NCI-H2227 (cell line): ENCODE measurements at regions not wholly inside any gene's neighbourhood (a gene's known extent, or its start where the extent isn't known, plus 50 kb on each side); places are given as distances from the start of the nearest gene placed in this dataset.

Experiments used
- DNase-seq: peaks from one replicate; lab custom pipeline; 2025; ENCODE audit not compliant: unreplicated experiment; lab: John Stamatoyannopoulos, UW

- no peak for DNase-seq
Observed at GRCh38 chr11:106212081-106212480, 134.6 kb downstream of the AASDHPPT start.

- no peak for DNase-seq
Observed at GRCh38 chr11:106216281-106216680, 138.8 kb downstream of the AASDHPPT start.

DNA sequence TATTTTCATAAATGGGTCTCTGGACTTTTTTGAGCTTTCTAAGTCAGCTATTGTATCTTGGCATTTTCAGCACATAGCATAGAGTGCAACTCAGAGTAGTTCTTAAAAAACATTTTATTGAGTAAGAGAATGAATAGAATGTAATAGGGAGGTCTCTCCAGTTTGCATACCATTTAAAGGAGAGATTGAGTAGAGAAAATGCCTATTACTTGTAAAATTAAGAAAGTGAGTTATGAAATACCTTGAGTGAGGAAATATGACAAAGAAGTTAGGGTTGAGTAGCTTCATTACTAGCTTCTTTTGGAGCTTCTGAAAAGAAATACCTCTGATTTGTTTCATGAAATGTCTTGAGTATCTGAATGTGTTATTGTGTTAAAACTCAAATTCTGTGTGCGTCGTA lies 140.0 kb downstream of the AASDHPPT start:
- no peak for DNase-seq

DNA sequence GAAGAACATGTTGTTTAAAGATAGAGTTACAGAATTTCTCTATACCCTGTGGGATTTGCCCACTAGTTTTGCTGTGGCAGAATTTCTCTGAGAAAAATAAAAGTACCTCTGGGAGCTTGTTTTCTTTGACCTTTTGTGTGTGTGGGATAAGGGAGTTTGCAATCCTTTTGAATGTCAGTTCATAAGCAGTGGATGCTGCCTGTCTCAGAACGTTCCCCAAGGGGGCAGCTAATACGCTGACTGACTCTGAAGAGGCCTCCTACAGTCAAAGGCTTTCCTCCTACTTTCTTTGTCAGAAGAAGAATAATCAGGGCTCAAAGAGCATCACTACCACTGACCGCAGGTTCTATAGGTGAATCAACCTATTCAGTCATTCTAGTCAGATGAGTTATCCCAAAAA lies 140.6 kb downstream of the AASDHPPT start:
- no peak for DNase-seq

- no peak for DNase-seq
Observed at GRCh38 chr11:106222626-106223025, 145.2 kb downstream of the AASDHPPT start.

GRCh38 chr11:106224172-106224571 lies 146.7 kb downstream of the AASDHPPT start:
- DNase-seq = no peak

DNA sequence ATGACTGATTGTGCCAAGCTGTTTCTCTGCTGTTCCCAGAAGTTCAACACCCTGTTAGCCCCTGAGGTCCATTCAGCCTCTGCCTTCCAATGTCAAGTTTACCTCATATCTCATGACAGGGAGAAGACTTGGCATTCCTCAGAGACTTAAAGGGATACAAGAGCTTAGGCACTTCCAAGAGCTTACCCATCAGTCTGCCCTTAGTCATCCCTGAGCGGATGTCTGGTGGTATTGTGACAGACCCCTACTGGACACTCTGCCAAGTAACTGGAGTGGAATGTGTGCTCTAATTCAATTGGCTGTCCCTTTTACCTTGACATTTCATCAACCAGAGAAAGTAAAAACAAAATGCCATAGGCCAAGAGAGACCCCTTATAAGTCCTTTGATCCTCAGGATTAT lies 151.5 kb downstream of the AASDHPPT start:
- no peak for DNase-seq

GRCh38 chr11:106231591-106231990 lies 154.1 kb downstream of the AASDHPPT start:
- no peak for DNase-seq

- DNase-seq = no peak
Observed at GRCh38 chr11:106233191-106233590, 155.7 kb downstream of the AASDHPPT start.

DNA sequence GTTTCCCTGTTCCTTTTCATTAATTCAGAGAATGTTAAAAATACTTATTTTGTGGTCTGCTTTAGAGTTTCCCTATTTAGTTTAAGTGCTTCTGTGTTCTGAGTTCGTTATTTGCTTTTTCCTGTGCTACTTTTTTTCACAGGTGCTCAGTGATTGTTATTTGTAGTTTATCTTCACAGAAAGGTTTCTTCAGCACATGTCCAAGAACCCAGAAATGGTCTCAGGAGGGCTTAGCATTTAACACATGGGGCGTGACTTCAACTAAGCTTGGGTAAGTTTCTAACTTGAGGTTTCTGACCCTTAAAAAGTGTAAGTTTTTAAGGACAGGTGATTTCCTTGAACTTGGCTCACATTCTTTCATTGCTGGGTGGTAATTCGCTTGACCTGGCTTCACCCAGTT lies 157.3 kb downstream of the AASDHPPT start:
- DNase-seq = no peak

DNA sequence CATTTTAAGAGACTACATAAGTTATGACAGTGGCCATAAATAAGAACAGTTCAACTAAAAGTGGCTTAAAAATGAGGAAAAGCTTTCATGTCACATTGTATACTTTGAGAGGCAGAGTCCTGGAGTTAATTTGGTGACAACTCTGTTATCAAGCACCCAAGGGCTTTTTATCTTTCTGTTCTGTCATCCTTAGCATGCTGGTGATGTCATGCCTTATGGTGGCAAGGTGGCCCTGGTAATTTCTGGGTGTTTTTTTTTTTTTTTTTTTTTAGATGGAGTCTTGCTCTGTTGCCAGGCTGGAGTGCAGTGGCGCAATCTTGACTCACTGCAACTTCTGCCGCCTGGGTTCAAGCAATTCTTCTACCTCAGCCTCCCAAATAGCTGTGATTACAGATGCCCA lies 158.8 kb downstream of the AASDHPPT start:
- no peak for DNase-seq

DNA sequence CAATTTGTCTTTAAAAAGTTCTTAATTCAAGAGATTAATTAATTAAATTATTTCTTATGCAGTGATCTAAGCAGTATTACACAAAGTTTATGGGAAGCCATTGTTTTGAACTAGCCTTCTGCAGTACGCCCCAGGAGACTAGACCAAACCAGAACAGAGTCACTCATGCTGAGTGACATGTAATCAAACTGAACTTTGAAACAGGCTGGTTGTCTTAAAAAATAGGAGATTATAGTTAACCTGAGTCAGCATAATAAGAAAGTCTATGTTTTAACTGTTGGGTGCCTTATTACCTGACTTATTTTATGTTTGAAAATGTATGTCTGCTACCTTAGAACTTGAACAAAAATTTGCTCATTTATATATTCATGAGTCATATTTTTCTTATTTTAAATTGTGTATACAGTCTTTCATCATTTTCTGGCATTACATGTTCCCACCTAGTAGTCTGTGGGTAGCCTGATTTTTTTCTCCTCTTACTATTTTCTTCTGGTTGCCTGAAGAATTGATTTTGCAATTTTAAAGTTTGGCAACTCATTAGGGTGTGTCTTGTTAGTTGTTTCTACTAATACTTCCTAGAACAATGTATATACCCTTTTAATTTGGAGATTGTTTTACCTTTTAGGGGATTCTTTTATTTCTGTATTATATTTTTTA lies 161.4 kb downstream of the AASDHPPT start:
- no peak for DNase-seq

- DNase-seq = no peak
Observed at GRCh38 chr11:106241601-106242257, 164.3 kb downstream of the AASDHPPT start.

DNA sequence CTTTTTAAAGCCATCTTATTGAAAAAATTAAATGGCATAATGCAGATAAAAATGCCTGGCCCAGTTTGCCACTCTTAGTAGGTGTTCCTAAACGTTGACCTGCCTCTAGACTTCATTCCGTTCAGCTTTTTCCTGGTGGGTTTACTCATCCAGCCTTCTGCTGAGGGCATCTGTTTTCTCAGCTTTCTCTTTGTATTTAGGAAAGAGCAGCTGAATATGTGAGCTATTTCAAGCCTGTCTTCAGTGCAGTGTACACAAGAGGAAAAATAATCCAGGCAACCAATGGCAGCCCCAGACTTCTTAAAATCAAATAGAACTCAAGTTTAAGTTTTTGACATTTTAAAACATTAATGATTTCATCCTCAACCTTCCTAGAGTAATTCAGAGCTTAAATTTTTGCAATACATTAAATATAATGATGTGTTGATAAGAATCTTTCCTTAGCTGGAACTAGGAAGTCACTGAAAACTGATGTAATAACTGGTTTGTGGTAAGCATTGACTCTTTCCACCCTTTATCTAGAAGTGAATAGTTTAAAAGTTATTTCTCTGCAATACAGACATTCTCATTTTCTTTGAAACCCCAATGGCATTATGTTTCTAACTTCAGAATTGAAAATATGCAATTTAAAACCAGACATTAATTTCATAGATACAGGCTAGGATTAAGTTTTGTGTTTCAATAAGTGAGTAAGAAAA lies 165.4 kb downstream of the AASDHPPT start:
- no peak for DNase-seq

- DNase-seq = no peak
Observed at GRCh38 chr11:106246495-106246894, 169.0 kb downstream of the AASDHPPT start.

DNA sequence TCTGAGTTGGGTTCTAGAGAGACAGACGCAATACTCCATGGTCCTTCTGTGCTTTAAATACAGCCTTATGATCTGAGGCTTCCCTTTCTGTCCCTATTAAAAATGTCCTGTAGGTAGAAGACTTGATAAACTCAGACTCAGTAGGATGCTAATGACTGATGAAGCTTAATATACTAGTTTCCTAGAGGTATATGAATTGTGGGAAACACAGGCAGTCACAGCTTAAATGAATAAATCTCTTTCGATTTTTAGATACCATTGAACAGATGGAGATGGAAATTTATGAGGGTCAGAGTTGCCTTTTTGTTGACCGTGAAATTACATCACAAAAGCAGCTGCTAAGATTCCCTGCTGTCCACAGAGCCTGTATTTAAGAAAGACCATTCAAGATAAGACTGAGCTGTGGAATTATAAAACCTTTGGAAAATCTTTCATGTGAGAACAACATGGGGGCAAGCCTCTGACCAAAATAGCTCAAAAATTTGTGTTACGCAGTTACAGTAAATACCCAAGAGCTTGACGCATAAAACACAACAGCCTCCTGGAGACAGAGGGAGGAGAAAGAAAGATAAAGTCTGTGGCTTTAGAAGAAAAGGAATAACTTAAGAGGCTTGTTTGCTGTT lies 172.3 kb downstream of the AASDHPPT start:
- DNase-seq = peak; percentile 10

- DNase-seq = no peak
Observed at GRCh38 chr11:106262852-106263251, 185.4 kb downstream of the AASDHPPT start.

DNA sequence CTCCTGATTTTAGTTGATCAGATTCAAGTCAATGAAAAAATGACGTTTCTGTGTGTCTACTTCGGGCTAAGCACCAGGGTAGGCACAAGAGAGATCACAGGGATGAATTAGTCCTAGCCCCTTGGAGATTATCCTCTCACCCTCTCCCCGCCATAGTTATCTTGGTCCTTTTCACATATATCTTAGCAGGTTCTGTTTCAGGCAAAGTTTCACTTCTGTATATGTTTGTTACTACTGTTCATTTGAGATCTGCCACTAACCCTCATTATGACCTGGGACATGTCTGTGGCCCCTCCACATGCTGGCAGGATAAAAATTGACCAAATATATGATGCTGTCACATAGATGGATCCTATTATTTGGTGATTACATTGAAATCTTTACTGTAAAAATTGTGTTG lies 186.1 kb downstream of the AASDHPPT start:
- no peak for DNase-seq

DNA sequence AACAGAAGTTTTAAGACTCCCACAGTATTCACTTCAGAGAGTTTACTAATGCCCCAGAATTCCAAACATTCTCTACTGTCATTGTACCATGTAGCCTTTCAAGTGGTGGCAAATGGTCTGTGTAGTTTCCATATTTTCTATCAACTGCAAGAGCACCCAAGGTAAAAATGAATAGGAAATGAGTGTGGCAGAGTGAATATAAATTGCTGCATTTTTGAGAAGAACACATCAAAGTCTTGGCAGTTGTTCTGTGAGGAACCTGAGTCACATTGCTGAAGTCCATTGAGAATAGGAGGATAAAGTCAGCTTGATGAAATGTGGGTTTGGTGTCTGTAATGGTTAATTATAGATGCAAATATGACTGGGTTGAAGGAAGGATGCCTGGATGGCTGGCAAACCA lies 193.6 kb downstream of the AASDHPPT start:
- DNase-seq = no peak

- DNase-seq = no peak
Observed at GRCh38 chr11:106271686-106272085, 194.2 kb downstream of the AASDHPPT start.

- DNase-seq = no peak
Observed at GRCh38 chr11:106275151-106275550, 197.7 kb downstream of the AASDHPPT start.

DNA sequence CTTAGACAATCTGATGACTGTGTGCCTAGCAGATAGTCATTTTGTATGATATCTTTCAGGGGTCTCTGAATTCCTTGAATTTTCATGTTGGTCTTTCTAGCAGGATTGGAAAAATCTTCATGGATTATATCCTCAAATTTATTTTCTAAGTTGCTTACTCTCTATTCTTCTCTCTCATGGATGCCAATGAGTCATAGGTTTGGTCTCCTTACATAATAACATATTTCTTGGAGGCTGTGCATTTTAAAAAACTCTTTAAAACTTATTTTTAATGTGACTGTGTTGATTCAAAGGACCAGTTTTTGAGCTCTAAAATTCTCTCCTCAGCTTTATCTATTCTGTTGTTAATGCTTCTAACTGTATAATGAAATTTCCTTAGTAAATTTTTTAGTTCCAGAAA lies 198.7 kb downstream of the AASDHPPT start:
- DNase-seq = no peak
